Type B pancreatic cell (in vitro differentiated cells): ENCODE measurements at regions not wholly inside any gene's neighbourhood (a gene's known extent, or its start where the extent isn't known, plus 50 kb on each side); places are given as distances from the start of the nearest gene placed in this dataset.

Experiments used
- DNase-seq: peaks from one replicate; pipeline ENCODE4 v3.0.0; 2021; ENCODE audit warnings: mixed read lengths; ENCODE audit not compliant: unreplicated experiment; ENCODE audit errors: extremely low spot score
- H3K27ac Mint-ChIP-seq: 2 replicates; pipeline ENCODE4 v1.8.0; 2021; ENCODE audit warnings: mild to moderate bottlenecking, mixed read lengths
- H3K27me3 Mint-ChIP-seq: 2 replicates; pipeline ENCODE4 v1.8.0; 2021; ENCODE audit warnings: mixed read lengths
- H3K36me3 Mint-ChIP-seq: 2 replicates; pipeline ENCODE4 v1.8.0; 2021; ENCODE audit warnings: mixed read lengths
- H3K4me1 Mint-ChIP-seq: one replicate; pipeline ENCODE4 v1.8.0; 2021; ENCODE audit warnings: mixed read lengths; ENCODE audit not compliant: unreplicated experiment
- H3K4me3 Mint-ChIP-seq: 2 replicates; pipeline ENCODE4 v1.8.0; 2021; ENCODE audit warnings: mild to moderate bottlenecking, mixed read lengths
- H3K9me3 Mint-ChIP-seq: 2 replicates; pipeline ENCODE4 v1.8.0; 2021; ENCODE audit warnings: mixed read lengths
- TF ChIP-seq, protein P1 (sequence below): fragments of 200-600 bp; sonication (generic); conservative IDR thresholded peaks from 2 replicates; pipeline ENCODE4 v1.5.0; 2021; ENCODE audit warnings: antibody characterized with exemption, mild to moderate bottlenecking

- Mint-ChIP-seq H3K9me3 (no peaks in the 10 kb centered on the region), H3K27ac (no peak overlapping the region), H3K4me1 (peaks cover 6% of the 10 kb centered on the region), H3K4me3 (no peak overlapping the region), H3K27me3 (no peaks in the 10 kb centered on the region), H3K36me3 (no peaks in the 10 kb centered on the region)
- TF ChIP-seq, protein P1, sequence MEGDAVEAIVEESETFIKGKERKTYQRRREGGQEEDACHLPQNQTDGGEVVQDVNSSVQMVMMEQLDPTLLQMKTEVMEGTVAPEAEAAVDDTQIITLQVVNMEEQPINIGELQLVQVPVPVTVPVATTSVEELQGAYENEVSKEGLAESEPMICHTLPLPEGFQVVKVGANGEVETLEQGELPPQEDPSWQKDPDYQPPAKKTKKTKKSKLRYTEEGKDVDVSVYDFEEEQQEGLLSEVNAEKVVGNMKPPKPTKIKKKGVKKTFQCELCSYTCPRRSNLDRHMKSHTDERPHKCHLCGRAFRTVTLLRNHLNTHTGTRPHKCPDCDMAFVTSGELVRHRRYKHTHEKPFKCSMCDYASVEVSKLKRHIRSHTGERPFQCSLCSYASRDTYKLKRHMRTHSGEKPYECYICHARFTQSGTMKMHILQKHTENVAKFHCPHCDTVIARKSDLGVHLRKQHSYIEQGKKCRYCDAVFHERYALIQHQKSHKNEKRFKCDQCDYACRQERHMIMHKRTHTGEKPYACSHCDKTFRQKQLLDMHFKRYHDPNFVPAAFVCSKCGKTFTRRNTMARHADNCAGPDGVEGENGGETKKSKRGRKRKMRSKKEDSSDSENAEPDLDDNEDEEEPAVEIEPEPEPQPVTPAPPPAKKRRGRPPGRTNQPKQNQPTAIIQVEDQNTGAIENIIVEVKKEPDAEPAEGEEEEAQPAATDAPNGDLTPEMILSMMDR, result no peak
- DNase-seq, result no peak
Measured at GRCh38 chr7:52797801-52798200, 237.6 kb upstream of the POM121L12 start.

DNA sequence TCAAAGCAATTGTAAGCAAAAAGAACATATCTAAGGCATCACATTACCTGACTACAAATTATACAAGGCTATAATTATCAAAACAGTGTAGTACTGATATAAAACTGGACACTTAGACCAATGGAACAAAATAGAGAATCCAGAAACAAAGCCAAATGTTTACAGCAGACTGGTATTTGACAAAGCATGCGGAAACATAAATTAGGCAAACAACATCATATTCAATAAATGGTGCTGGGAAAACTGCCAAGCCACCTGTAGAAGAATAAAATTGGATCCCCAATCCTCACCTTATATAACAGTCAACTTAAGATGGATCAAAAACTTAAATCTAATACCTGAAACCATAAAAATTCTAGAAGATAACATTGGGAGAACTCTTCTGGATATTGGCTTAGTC, 240.8 kb upstream of the POM121L12 start:
- TF ChIP-seq, protein P1, result no peak
- H3K9me3 Mint-ChIP-seq, result no peaks in the 10 kb centered on the region
- no peaks in the 10 kb centered on the region for H3K36me3 Mint-ChIP-seq
- peaks cover 3% of the 10 kb centered on the region for H3K27me3 Mint-ChIP-seq
- H3K4me1 Mint-ChIP-seq, result peaks cover 6% of the 10 kb centered on the region
- DNase-seq, result no peak
- no peak overlapping the region for H3K4me3 Mint-ChIP-seq
- H3K27ac Mint-ChIP-seq, result no peak overlapping the region

DNA sequence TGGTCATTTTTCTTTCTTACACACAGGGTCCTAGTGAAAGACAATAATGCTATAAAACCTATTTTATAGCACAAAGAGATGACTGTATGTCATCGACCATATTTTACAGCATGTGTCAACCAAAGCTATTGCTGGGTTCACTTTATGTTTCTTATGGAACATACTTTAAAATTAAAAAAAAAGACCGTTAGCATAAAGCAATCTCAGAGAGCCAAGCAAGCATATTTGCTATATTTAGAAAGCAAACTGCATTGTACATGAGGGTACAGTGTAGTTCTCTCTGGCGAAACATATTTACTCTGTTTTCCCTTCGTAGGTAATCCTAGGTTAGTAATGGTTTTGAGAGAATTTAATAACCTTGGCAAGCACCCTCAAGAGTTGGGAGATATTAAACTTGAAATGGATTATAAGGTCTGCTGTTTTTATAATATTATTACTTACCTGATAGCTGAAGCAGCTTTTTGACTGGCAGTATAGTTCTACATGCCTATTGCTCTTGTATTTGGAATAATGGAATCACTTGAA, 244.2 kb upstream of the POM121L12 start:
- Mint-ChIP-seq H3K9me3 (no peaks in the 10 kb centered on the region), H3K4me3 (no peak overlapping the region), H3K36me3 (no peaks in the 10 kb centered on the region), H3K4me1 (no peaks in the 10 kb centered on the region), H3K27ac (no peak overlapping the region), H3K27me3 (peaks cover 7% of the 10 kb centered on the region)
- no peak for DNase-seq
- TF ChIP-seq, protein P1, result no peak

DNA sequence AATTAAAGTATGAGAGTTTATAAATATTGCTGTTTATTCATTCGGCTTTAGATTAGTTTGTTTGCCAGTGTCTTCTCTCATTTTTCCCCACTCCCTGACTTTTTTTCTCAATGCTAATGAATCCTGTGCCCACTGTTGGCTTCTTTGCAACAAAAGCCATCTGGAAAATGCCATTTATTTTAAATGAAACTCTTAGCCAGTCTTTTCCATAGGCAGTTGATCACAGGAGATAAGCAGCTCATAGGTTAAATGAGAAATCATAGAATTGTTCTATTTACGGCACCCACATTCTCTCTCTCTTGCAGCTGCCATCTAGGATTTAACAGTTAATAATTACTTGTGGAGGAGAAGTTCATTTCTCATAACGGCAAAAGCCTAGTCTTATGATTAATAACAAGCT, 249.3 kb upstream of the POM121L12 start:
- peaks cover 4% of the 10 kb centered on the region for H3K9me3 Mint-ChIP-seq
- no peak overlapping the region for H3K4me3 Mint-ChIP-seq
- H3K27me3 Mint-ChIP-seq, result peaks cover 4% of the 10 kb centered on the region
- no peaks in the 10 kb centered on the region for H3K4me1 Mint-ChIP-seq
- no peaks in the 10 kb centered on the region for H3K36me3 Mint-ChIP-seq
- DNase-seq, result no peak
- TF ChIP-seq, protein P1, result no peak
- H3K27ac Mint-ChIP-seq, result no peak overlapping the region

- Mint-ChIP-seq H3K27ac (no peak overlapping the region), H3K36me3 (no peaks in the 10 kb centered on the region), H3K9me3 (peaks cover 4% of the 10 kb centered on the region), H3K4me3 (no peak overlapping the region), H3K27me3 (no peaks in the 10 kb centered on the region), H3K4me1 (no peaks in the 10 kb centered on the region)
- TF ChIP-seq, protein P1, result no peak
- no peak for DNase-seq
Measured at GRCh38 chr7:52782348-52782747, 253.1 kb upstream of the POM121L12 start.

GRCh38 chr7:52781250-52781649, 254.2 kb upstream of the POM121L12 start:
- H3K36me3 Mint-ChIP-seq, result no peaks in the 10 kb centered on the region
- no peak overlapping the region for H3K4me3 Mint-ChIP-seq
- no peaks in the 10 kb centered on the region for H3K27me3 Mint-ChIP-seq
- no peak for DNase-seq
- no peaks in the 10 kb centered on the region for H3K4me1 Mint-ChIP-seq
- TF ChIP-seq, protein P1, result no peak
- peaks cover 4% of the 10 kb centered on the region for H3K9me3 Mint-ChIP-seq
- no peak overlapping the region for H3K27ac Mint-ChIP-seq
